ENCODE measurements at regions not wholly inside any gene's neighbourhood (a gene's known extent, or its start where the extent isn't known, plus 50 kb on each side); places are given as distances from the start of the nearest gene placed in this dataset.

- H3K36me3 Mint-ChIP-seq (ENCODE audit: low read depth) = no peaks in the 10 kb centered on the region
- no peak overlapping the region for H3K27ac Mint-ChIP-seq
- H3K9me3 Mint-ChIP-seq = no peaks in the 10 kb centered on the region
- no peak for TF ChIP-seq CTCF (IDR thresholded peaks at IDR 0.05; ENCODE audit: unreplicated experiment in 3 of 3)
- no peaks in the 10 kb centered on the region for H3K4me1 Mint-ChIP-seq
- H3K27me3 Mint-ChIP-seq (ENCODE audit: low read depth) = no peaks in the 10 kb centered on the region
- H3K4me3 Mint-ChIP-seq = no peak overlapping the region
Measured at GRCh38 chr7:31236868-31237267, 103.7 kb downstream of the NEUROD6 start.

GRCh38 chr7:31234836-31235605 is 105.5 kb downstream of the NEUROD6 start:
- Mint-ChIP-seq H3K4me3 (no peak overlapping the region), H3K9me3 (no peaks in the 10 kb centered on the region), H3K27me3 (ENCODE audit: low read depth) (no peaks in the 10 kb centered on the region), H3K27ac (no peak overlapping the region), H3K4me1 (no peaks in the 10 kb centered on the region), H3K36me3 (ENCODE audit: low read depth) (no peaks in the 10 kb centered on the region)
- TF ChIP-seq CTCF (IDR thresholded peaks at IDR 0.05; ENCODE audit: unreplicated experiment in 3 of 3) = no peak

- Mint-ChIP-seq H3K27me3 (ENCODE audit: low read depth) (no peaks in the 10 kb centered on the region), H3K9me3 (peaks cover 19% of the 10 kb centered on the region), H3K27ac (no peak overlapping the region), H3K36me3 (ENCODE audit: low read depth) (no peaks in the 10 kb centered on the region), H3K4me1 (no peaks in the 10 kb centered on the region), H3K4me3 (no peak overlapping the region)
- TF ChIP-seq CTCF (IDR thresholded peaks at IDR 0.05; ENCODE audit: unreplicated experiment in 3 of 3) = no peak
Measured at GRCh38 chr7:31228957-31229356, 111.6 kb downstream of the NEUROD6 start.

- no peak overlapping the region for H3K27ac Mint-ChIP-seq
- no peak for TF ChIP-seq CTCF (IDR thresholded peaks at IDR 0.05; ENCODE audit: unreplicated experiment in 3 of 3)
- H3K4me3 Mint-ChIP-seq = no peak overlapping the region
- no peaks in the 10 kb centered on the region for H3K4me1 Mint-ChIP-seq
- H3K36me3 Mint-ChIP-seq (ENCODE audit: low read depth) = no peaks in the 10 kb centered on the region
- H3K27me3 Mint-ChIP-seq (ENCODE audit: low read depth) = no peaks in the 10 kb centered on the region
- H3K9me3 Mint-ChIP-seq = no peaks in the 10 kb centered on the region
Measured at GRCh38 chr7:31214751-31215150, 125.8 kb downstream of the NEUROD6 start.

- Mint-ChIP-seq H3K27ac (no peak overlapping the region), H3K36me3 (ENCODE audit: low read depth) (no peaks in the 10 kb centered on the region), H3K4me1 (no peaks in the 10 kb centered on the region), H3K9me3 (no peaks in the 10 kb centered on the region), H3K4me3 (no peak overlapping the region), H3K27me3 (ENCODE audit: low read depth) (no peaks in the 10 kb centered on the region)
- no peak for TF ChIP-seq CTCF (IDR thresholded peaks at IDR 0.05; ENCODE audit: unreplicated experiment in 3 of 3)
Measured at GRCh38 chr7:31211281-31211680, 129.2 kb downstream of the NEUROD6 start.

- no peaks in the 10 kb centered on the region for H3K36me3 Mint-ChIP-seq (ENCODE audit: low read depth)
- no peaks in the 10 kb centered on the region for H3K4me1 Mint-ChIP-seq
- no peak overlapping the region for H3K4me3 Mint-ChIP-seq
- no peak for TF ChIP-seq CTCF (IDR thresholded peaks at IDR 0.05; ENCODE audit: unreplicated experiment in 3 of 3)
- H3K27me3 Mint-ChIP-seq (ENCODE audit: low read depth) = no peaks in the 10 kb centered on the region
- peaks cover 13% of the 10 kb centered on the region for H3K9me3 Mint-ChIP-seq
- no peak overlapping the region for H3K27ac Mint-ChIP-seq
Measured at GRCh38 chr7:31204071-31204470, 136.5 kb downstream of the NEUROD6 start.

Data from nephron (organoid).